MM.1S (cell line): ENCODE measurements at regions not wholly inside any gene's neighbourhood (a gene's known extent, or its start where the extent isn't known, plus 50 kb on each side); places are given as distances from the start of the nearest gene placed in this dataset.

ENCODE experiments used
- DNase-seq: peaks from one replicate; pipeline ENCODE4 v3.0.0-alpha.2; 2015
- H2AFZ ChIP-seq: fragments of 300-600 bp; sonication (generic); 2 replicates; pipeline ENCODE4 v1.6.0; 2016; ENCODE audit warnings: antibody characterized with exemption, low read length
- H3F3A ChIP-seq: fragments of 300-600 bp; sonication (generic); 2 replicates; pipeline ENCODE4 v1.6.1; 2016; ENCODE audit warnings: mild to moderate bottlenecking, antibody characterized with exemption, low read length, moderate library complexity, mixed read lengths; ENCODE audit not compliant: insufficient read depth
- H3K27ac ChIP-seq: fragments of 300-600 bp; sonication (generic); 2 replicates; pipeline ENCODE4 v1.5.1; 2016; ENCODE audit warnings: mild to moderate bottlenecking, low read length
- H3K27me3 ChIP-seq: fragments of 300-600 bp; sonication (generic); replicated peaks from 2 replicates; pipeline ENCODE4 v1.6.0; 2016; ENCODE audit warnings: low read length; ENCODE audit not compliant: insufficient read depth
- H3K36me3 ChIP-seq: fragments of 300-600 bp; sonication (generic); replicated peaks from 2 replicates; pipeline ENCODE4 v1.6.1; 2016; ENCODE audit warnings: mild to moderate bottlenecking, low read length, mixed read lengths; ENCODE audit not compliant: insufficient read depth
- H3K4me1 ChIP-seq: fragments of 300-600 bp; sonication (generic); 2 replicates; pipeline ENCODE4 v1.6.1; 2016; ENCODE audit warnings: low read length, mixed read lengths
- H3K4me2 ChIP-seq: fragments of 300-600 bp; sonication (generic); 2 replicates; pipeline ENCODE4 v1.6.0; 2016; ENCODE audit warnings: low read depth, low read length
- H3K4me3 ChIP-seq: fragments of 300-600 bp; sonication (generic); 2 replicates; pipeline ENCODE4 v1.5.1; 2016; ENCODE audit warnings: low read length, mixed read lengths
- H3K79me2 ChIP-seq: fragments of 300-600 bp; sonication (generic); 2 replicates; pipeline ENCODE4 v1.6.1; 2016; ENCODE audit warnings: mixed run types, low read length, mixed read lengths
- H3K9ac ChIP-seq: fragments of 300-600 bp; sonication (generic); 2 replicates; pipeline ENCODE4 v1.6.1; 2016; ENCODE audit warnings: low read length, mixed read lengths
- H3K9me2 ChIP-seq: fragments of 300-600 bp; sonication (generic); replicated peaks from 2 replicates; pipeline ENCODE4 v1.6.1; 2016; ENCODE audit warnings: mild to moderate bottlenecking, low read length, mixed read lengths; ENCODE audit not compliant: insufficient read depth
- H3K9me3 ChIP-seq: fragments of 300-600 bp; sonication (generic); replicated peaks from 2 replicates; pipeline ENCODE4 v1.6.1; 2016; ENCODE audit warnings: mild to moderate bottlenecking, low read length, mixed read lengths; ENCODE audit not compliant: insufficient read depth
- H4K20me1 ChIP-seq: fragments of 300-600 bp; sonication (generic); 2 replicates; pipeline ENCODE4 v1.6.1; 2016; ENCODE audit warnings: mild to moderate bottlenecking, low read length, moderate library complexity, mixed read lengths; ENCODE audit not compliant: insufficient read depth
- CTCF ChIP-seq: fragments of 300-600 bp; sonication (generic); IDR thresholded peaks from 2 replicates; pipeline ENCODE4 v1.5.1; 2016; ENCODE audit warnings: antibody characterized with exemption, low read length, mixed read lengths
- EZH2 ChIP-seq: fragments of 300-600 bp; sonication (generic); optimal IDR thresholded peaks from 2 replicates; pipeline ENCODE3; 2017; ENCODE audit warnings: low read depth, mild to moderate bottlenecking, antibody characterized with exemption, low read length, mixed read lengths
- EZH2phosphoT487 ChIP-seq: fragments of 300-600 bp; sonication (generic); IDR thresholded peaks from 2 replicates; pipeline ENCODE4 v1.6.1; 2018; ENCODE audit warnings: antibody characterized with exemption, low read length

- Histone ChIP-seq H3K4me3 (no peak overlapping the region), H3K9me2 (no peaks in the 10 kb centered on the region), H3K9ac (no peak overlapping the region), H2AFZ (no peak overlapping the region), H3K79me2 (no peaks in the 10 kb centered on the region), H3K4me1 (no peaks in the 10 kb centered on the region), H3K27me3 (peaks cover 100% of the 10 kb centered on the region), H3K27ac (no peak overlapping the region), H3K4me2 (no peak overlapping the region), H3K36me3 (no peaks in the 10 kb centered on the region), H4K20me1 (no peaks in the 10 kb centered on the region), H3K9me3 (no peaks in the 10 kb centered on the region), H3F3A (no peaks in the 10 kb centered on the region)
- TF ChIP-seq EZH2phosphoT487 (no peak), CTCF (no peak)
- no peak for DNase-seq
Observed at GRCh38 chr4:8703401-8703696, 110.8 kb downstream of the CPZ start.

GRCh38 chr4:8702516-8703400 lies 110.2 kb downstream of the CPZ start:
- Histone ChIP-seq H3K4me1 (no peaks in the 10 kb centered on the region), H3K27me3 (peaks cover 100% of the 10 kb centered on the region), H3K27ac (no peak overlapping the region), H3K36me3 (no peaks in the 10 kb centered on the region), H3K9me3 (no peaks in the 10 kb centered on the region), H4K20me1 (no peaks in the 10 kb centered on the region), H3F3A (no peaks in the 10 kb centered on the region), H2AFZ (no peak overlapping the region), H3K79me2 (no peaks in the 10 kb centered on the region), H3K4me2 (no peak overlapping the region), H3K9me2 (no peaks in the 10 kb centered on the region), H3K4me3 (no peak overlapping the region), H3K9ac (no peak overlapping the region)
- no peak for DNase-seq
- TF ChIP-seq CTCF (no peak), EZH2phosphoT487 (no peak), EZH2 (no peak)

- DNase-seq, result no peak
- Histone ChIP-seq H3K4me1 (no peaks in the 10 kb centered on the region), H3K9me2 (no peaks in the 10 kb centered on the region)
Observed at GRCh38 chr4:8702020-8702495, 109.5 kb downstream of the CPZ start.

More at GRCh38 chr4:8702020-8702495, 109.5 kb downstream of the CPZ start:
- Histone ChIP-seq H3K9me3 (no peaks in the 10 kb centered on the region), H2AFZ (no peak overlapping the region), H4K20me1 (no peaks in the 10 kb centered on the region), H3K79me2 (no peaks in the 10 kb centered on the region), H3K4me2 (no peak overlapping the region), H3K27ac (no peak overlapping the region), H3K27me3 (peaks cover 100% of the 10 kb centered on the region), H3K36me3 (no peaks in the 10 kb centered on the region), H3K4me3 (no peak overlapping the region), H3K9ac (no peak overlapping the region), H3F3A (no peaks in the 10 kb centered on the region)
- TF ChIP-seq EZH2 (no peak), EZH2phosphoT487 (no peak), CTCF (no peak)
